ENCODE measurements at regions not wholly inside any gene's neighbourhood (a gene's known extent, or its start where the extent isn't known, plus 50 kb on each side); places are given as distances from the start of the nearest gene placed in this dataset.

- no peak for DNase-seq (ENCODE audit: low read depth)
- H3K4me3 ChIP-seq (replicated peaks; ENCODE audit: low read depth, low read length): no peak overlapping the region
- TF ChIP-seq CTCF (IDR thresholded peaks at IDR 0.05; ENCODE audit: low read length, missing control alignments): no peak
Observed at GRCh38 chr3:180287703-180288102, 251.0 kb upstream of the PEX5L start.

- no peak for TF ChIP-seq CTCF (IDR thresholded peaks at IDR 0.05; ENCODE audit: low read length, missing control alignments)
- H3K4me3 ChIP-seq (replicated peaks; ENCODE audit: low read depth, low read length): no peak overlapping the region
- no peak for DNase-seq (ENCODE audit: low read depth)
Observed at GRCh38 chr3:180288816-180289215, 252.1 kb upstream of the PEX5L start.

- no peak for DNase-seq (ENCODE audit: low read depth)
- no peak overlapping the region for H3K4me3 ChIP-seq (replicated peaks; ENCODE audit: low read depth, low read length)
- TF ChIP-seq CTCF (IDR thresholded peaks at IDR 0.05; ENCODE audit: low read length, missing control alignments): no peak
Observed at GRCh38 chr3:180290300-180290699, 253.6 kb upstream of the PEX5L start.

GRCh38 chr3:180294282-180295027, 257.7 kb upstream of the PEX5L start:
- no peak overlapping the region for H3K4me3 ChIP-seq (replicated peaks; ENCODE audit: low read depth, low read length)
- TF ChIP-seq CTCF (IDR thresholded peaks at IDR 0.05; ENCODE audit: low read length, missing control alignments): no peak
- no peak for DNase-seq (ENCODE audit: low read depth)

GRCh38 chr3:180295811-180296210, 259.1 kb upstream of the PEX5L start:
- TF ChIP-seq CTCF (IDR thresholded peaks at IDR 0.05; ENCODE audit: low read length, missing control alignments): no peak
- H3K4me3 ChIP-seq (replicated peaks; ENCODE audit: low read depth, low read length): no peak overlapping the region
- no peak for DNase-seq (ENCODE audit: low read depth)

GRCh38 chr3:180296971-180297370, 260.2 kb upstream of the PEX5L start:
- DNase-seq (ENCODE audit: low read depth): no peak

More at GRCh38 chr3:180296971-180297370, 260.2 kb upstream of the PEX5L start:
- TF ChIP-seq CTCF (IDR thresholded peaks at IDR 0.05; ENCODE audit: low read length, missing control alignments): no peak
- H3K4me3 ChIP-seq (replicated peaks; ENCODE audit: low read depth, low read length): no peak overlapping the region
